GM12878 (cell line): ENCODE measurements at regions not wholly inside any gene's neighbourhood (a gene's known extent, or its start where the extent isn't known, plus 50 kb on each side); places are given as distances from the start of the nearest gene placed in this dataset.

Source experiments
- CHD2 ChIP-seq: IDR thresholded peaks from 2 replicates; pipeline ENCODE4 v1.6.1; 2011; ENCODE audit warnings: low read depth, low read length, improper control_type of control experiment, borderline replicate concordance
- GABPA ChIP-seq: IDR thresholded peaks from 2 replicates; pipeline ENCODE4 v1.6.1; 2014; ENCODE audit warnings: antibody characterized with exemption, low read depth, mild to moderate bottlenecking, inconsistent platforms
- JUNB ChIP-seq: IDR thresholded peaks from 2 replicates; pipeline ENCODE4 v1.6.1; 2016; ENCODE audit warnings: antibody characterized with exemption, mild to moderate bottlenecking
- MEF2A ChIP-seq: IDR thresholded peaks from 2 replicates; pipeline ENCODE4 v1.6.1; 2011; ENCODE audit warnings: low read depth, mild to moderate bottlenecking, low read length, moderate library complexity; ENCODE audit not compliant: insufficient read depth
- NFYB ChIP-seq: IDR thresholded peaks from 2 replicates; pipeline ENCODE4 v1.6.1; 2011; ENCODE audit warnings: low read depth, mild to moderate bottlenecking, low read length, improper control_type of control experiment, moderate library complexity; ENCODE audit not compliant: insufficient read depth
- ZNF274 ChIP-seq: IDR thresholded peaks from one replicate; pipeline ENCODE4 v1.8.0; 2011; ENCODE audit not compliant: insufficient read length, insufficient read depth
- TF ChIP-seq, protein P1 (sequence below), 3 experiments: IDR thresholded peaks in 2 of 3; conservative IDR thresholded peaks in 1 of 3; 2 replicates each; pipeline ENCODE4 v1.5.1; 2011; ENCODE audit warnings: low read depth in 3 of 3, low read length in 3 of 3, mild to moderate bottlenecking in 3 of 3, control low read depth in 2 of 3, moderate library complexity in 2 of 3, inconsistent platforms in 1 of 3, mixed read lengths in 1 of 3; ENCODE audit not compliant: control insufficient read depth in 2 of 3, insufficient read depth in 1 of 3; ENCODE audit errors: extremely low read depth in 1 of 3
- TF ChIP-seq, protein P2 (sequence below): fragments of 150-350 bp; IDR thresholded peaks from 2 replicates; pipeline ENCODE4 v1.6.1; 2016; ENCODE audit warnings: low read depth, low read length
- TF ChIP-seq, protein P3 (sequence below): fragments of 450-650 bp; IDR thresholded peaks from 2 replicates; pipeline ENCODE4 v1.6.1; 2017; ENCODE audit warnings: borderline replicate concordance

DNA sequence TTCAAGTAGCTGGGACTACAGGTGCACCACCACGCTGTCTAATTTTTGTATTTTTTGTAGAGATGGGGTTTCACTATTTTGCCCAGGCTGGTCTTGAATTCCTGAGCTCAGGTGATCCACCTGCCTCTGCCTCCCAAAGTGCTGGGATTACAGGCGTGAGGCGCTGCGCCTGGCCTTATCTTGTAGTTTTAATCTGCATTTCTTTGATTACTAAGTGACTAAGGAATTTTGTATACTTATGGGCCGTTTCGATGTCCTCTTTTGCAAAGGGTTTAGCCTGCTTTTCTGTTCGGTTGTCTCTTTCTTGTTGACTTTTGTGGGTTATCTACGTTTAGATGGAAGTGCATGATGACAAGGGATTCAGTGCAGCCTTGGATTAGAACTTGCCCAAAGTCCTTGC, 500.6 kb downstream of the QKI start:
- TF ChIP-seq, protein P1, sequence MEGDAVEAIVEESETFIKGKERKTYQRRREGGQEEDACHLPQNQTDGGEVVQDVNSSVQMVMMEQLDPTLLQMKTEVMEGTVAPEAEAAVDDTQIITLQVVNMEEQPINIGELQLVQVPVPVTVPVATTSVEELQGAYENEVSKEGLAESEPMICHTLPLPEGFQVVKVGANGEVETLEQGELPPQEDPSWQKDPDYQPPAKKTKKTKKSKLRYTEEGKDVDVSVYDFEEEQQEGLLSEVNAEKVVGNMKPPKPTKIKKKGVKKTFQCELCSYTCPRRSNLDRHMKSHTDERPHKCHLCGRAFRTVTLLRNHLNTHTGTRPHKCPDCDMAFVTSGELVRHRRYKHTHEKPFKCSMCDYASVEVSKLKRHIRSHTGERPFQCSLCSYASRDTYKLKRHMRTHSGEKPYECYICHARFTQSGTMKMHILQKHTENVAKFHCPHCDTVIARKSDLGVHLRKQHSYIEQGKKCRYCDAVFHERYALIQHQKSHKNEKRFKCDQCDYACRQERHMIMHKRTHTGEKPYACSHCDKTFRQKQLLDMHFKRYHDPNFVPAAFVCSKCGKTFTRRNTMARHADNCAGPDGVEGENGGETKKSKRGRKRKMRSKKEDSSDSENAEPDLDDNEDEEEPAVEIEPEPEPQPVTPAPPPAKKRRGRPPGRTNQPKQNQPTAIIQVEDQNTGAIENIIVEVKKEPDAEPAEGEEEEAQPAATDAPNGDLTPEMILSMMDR (IDR thresholded peaks at IDR 0.05 in 2 of 3, conservative IDR thresholded peaks at IDR 0.05 in 1 of 3; ENCODE audit: control insufficient read depth in 2 of 3, extremely low read depth in 1 of 3, insufficient read depth in 1 of 3, low read depth in 3 of 3, low read length in 3 of 3) = no peak
- TF ChIP-seq GABPA (no peak), ZNF274 (no peak), MEF2A (no peak), JUNB (no peak), NFYB (no peak), CHD2 (no peak)
- TF ChIP-seq, protein P2, sequence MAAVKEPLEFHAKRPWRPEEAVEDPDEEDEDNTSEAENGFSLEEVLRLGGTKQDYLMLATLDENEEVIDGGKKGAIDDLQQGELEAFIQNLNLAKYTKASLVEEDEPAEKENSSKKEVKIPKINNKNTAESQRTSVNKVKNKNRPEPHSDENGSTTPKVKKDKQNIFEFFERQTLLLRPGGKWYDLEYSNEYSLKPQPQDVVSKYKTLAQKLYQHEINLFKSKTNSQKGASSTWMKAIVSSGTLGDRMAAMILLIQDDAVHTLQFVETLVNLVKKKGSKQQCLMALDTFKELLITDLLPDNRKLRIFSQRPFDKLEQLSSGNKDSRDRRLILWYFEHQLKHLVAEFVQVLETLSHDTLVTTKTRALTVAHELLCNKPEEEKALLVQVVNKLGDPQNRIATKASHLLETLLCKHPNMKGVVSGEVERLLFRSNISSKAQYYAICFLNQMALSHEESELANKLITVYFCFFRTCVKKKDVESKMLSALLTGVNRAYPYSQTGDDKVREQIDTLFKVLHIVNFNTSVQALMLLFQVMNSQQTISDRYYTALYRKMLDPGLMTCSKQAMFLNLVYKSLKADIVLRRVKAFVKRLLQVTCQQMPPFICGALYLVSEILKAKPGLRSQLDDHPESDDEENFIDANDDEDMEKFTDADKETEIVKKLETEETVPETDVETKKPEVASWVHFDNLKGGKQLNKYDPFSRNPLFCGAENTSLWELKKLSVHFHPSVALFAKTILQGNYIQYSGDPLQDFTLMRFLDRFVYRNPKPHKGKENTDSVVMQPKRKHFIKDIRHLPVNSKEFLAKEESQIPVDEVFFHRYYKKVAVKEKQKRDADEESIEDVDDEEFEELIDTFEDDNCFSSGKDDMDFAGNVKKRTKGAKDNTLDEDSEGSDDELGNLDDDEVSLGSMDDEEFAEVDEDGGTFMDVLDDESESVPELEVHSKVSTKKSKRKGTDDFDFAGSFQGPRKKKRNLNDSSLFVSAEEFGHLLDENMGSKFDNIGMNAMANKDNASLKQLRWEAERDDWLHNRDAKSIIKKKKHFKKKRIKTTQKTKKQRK = no peak
- TF ChIP-seq, protein P3, sequence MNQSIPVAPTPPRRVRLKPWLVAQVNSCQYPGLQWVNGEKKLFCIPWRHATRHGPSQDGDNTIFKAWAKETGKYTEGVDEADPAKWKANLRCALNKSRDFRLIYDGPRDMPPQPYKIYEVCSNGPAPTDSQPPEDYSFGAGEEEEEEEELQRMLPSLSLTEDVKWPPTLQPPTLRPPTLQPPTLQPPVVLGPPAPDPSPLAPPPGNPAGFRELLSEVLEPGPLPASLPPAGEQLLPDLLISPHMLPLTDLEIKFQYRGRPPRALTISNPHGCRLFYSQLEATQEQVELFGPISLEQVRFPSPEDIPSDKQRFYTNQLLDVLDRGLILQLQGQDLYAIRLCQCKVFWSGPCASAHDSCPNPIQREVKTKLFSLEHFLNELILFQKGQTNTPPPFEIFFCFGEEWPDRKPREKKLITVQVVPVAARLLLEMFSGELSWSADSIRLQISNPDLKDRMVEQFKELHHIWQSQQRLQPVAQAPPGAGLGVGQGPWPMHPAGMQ = no peak
